ENCODE measurements at regions not wholly inside any gene's neighbourhood (a gene's known extent, or its start where the extent isn't known, plus 50 kb on each side); places are given as distances from the start of the nearest gene placed in this dataset.

GRCh38 chr11:129729823-129730222 lies 85.8 kb upstream of the TMEM45B start:
- no peak for TF ChIP-seq CTCF (IDR thresholded peaks at IDR 0.05; ENCODE audit: extremely low read depth, missing control alignments)
- no peak for DNase-seq (ENCODE audit: low spot score)

GRCh38 chr11:129731316-129731715 lies 84.3 kb upstream of the TMEM45B start:
- TF ChIP-seq CTCF (IDR thresholded peaks at IDR 0.05; ENCODE audit: extremely low read depth, missing control alignments), result no peak
- DNase-seq (ENCODE audit: low spot score), result no peak

- DNase-seq (ENCODE audit: low spot score), result no peak
- TF ChIP-seq CTCF (IDR thresholded peaks at IDR 0.05; ENCODE audit: extremely low read depth, missing control alignments), result no peak
Observed at GRCh38 chr11:129732941-129733340, 82.7 kb upstream of the TMEM45B start.

- TF ChIP-seq CTCF (IDR thresholded peaks at IDR 0.05; ENCODE audit: extremely low read depth, missing control alignments), result no peak
- DNase-seq (ENCODE audit: low spot score), result no peak
Observed at GRCh38 chr11:129733384-129733783, 82.3 kb upstream of the TMEM45B start.

- no peak for DNase-seq (ENCODE audit: low spot score)
- no peak for TF ChIP-seq CTCF (IDR thresholded peaks at IDR 0.05; ENCODE audit: extremely low read depth, missing control alignments)
Observed at GRCh38 chr11:129733981-129734380, 81.7 kb upstream of the TMEM45B start.

- no peak for DNase-seq (ENCODE audit: low spot score)
Observed at GRCh38 chr11:129734654-129735053, 81.0 kb upstream of the TMEM45B start.

GRCh38 chr11:129737831-129738230 lies 77.8 kb upstream of the TMEM45B start:
- TF ChIP-seq CTCF (IDR thresholded peaks at IDR 0.05; ENCODE audit: extremely low read depth, missing control alignments), result no peak
- no peak for DNase-seq (ENCODE audit: low spot score)

More at GRCh38 chr11:129734654-129735053, 81.0 kb upstream of the TMEM45B start:
- no peak for TF ChIP-seq CTCF (IDR thresholded peaks at IDR 0.05; ENCODE audit: extremely low read depth, missing control alignments)

Data from GM20000 (cell line).